B cell (primary cell): ENCODE measurements at regions not wholly inside any gene's neighbourhood (a gene's known extent, or its start where the extent isn't known, plus 50 kb on each side); places are given as distances from the start of the nearest gene placed in this dataset.

ENCODE experiments used
- ATAC-seq: fragments of 200-7000 bp; cut with Tn5 transposase; one replicate; pipeline ENCODE4 v1.10.0; 2021; ENCODE audit warnings: low read depth, mild to moderate bottlenecking, moderate number of reproducible peaks, moderate library complexity
- CTCF ChIA-PET: fragments of 350-600 bp; sonication (Branson Sonifier 250); formaldehyde crosslinking; loops from one replicate; lab custom pipeline; 2021; ENCODE audit warnings: antibody characterized with exemption, inconsistent platforms; lab: Charles Lee
- POLR2A ChIA-PET: fragments of 350-600 bp; sonication (Branson Sonifier 250); formaldehyde crosslinking; loops from one replicate; lab custom pipeline; 2021; ENCODE audit warnings: antibody characterized with exemption; lab: Charles Lee
- DNase-seq: peaks from one replicate; pipeline ENCODE4 v3.0.0; 2013
- H2AFZ ChIP-seq: 2 replicates; pipeline ENCODE4 v1.6.1; 2012; ENCODE audit warnings: mild to moderate bottlenecking, low read depth, low read length; ENCODE audit not compliant: insufficient read depth, poor library complexity, severe bottlenecking
- H3K27ac ChIP-seq, 2 donors: 1 replicate in 1 of 2; 2 replicates in 1 of 2; pipeline ENCODE4 v1.5.1; 2012 to 2013; ENCODE audit warnings: low read length in 2 of 2, mild to moderate bottlenecking in 2 of 2, moderate library complexity in 1 of 2
- H3K27me3 ChIP-seq, 4 experiments: fragments of 200-600 bp in 1 of 4; sonication (generic) in 1 of 4; replicated peaks in 1 of 4; 1 replicate in 2 of 4; 2 replicates in 2 of 4; pipeline versions ENCODE4 v1.6.1 to v1.7.0; 2013 to 2016; ENCODE audit warnings: low read length in 3 of 4, mild to moderate bottlenecking in 2 of 4, mixed read lengths in 1 of 4, moderate library complexity in 1 of 4; ENCODE audit not compliant: insufficient read depth in 4 of 4, control insufficient read depth in 3 of 4; ENCODE audit errors: control extremely low read depth in 1 of 4
- H3K36me3 ChIP-seq, 2 experiments: replicated peaks in 1 of 2; 1 replicate in 1 of 2; 2 replicates in 1 of 2; pipeline versions ENCODE4 v1.6.1 to v1.7.1; 2013; ENCODE audit warnings: low read length in 1 of 2; ENCODE audit not compliant: insufficient read depth in 2 of 2, control insufficient read depth in 1 of 2; ENCODE audit errors: control extremely low read depth in 1 of 2, extremely low read depth in 1 of 2
- H3K4me1 ChIP-seq, 2 donors: fragments of 200-600 bp in 1 of 2; sonication (generic) in 1 of 2; 1 replicate in 1 of 2; 2 replicates in 1 of 2; pipeline versions ENCODE4 v1.5.1 to v1.6.1; 2013 to 2017; ENCODE audit warnings: low read length in 2 of 2; ENCODE audit not compliant: control insufficient read depth in 2 of 2, insufficient read depth in 2 of 2
- H3K4me2 ChIP-seq: replicated peaks from 2 replicates; pipeline ENCODE3; 2012; ENCODE audit warnings: mild to moderate bottlenecking, low read depth, low read length; ENCODE audit not compliant: poor library complexity, severe bottlenecking
- H3K4me3 ChIP-seq, 5 experiments: fragments of 200-600 bp in 1 of 5; sonication (generic) in 1 of 5; 1 replicate in 3 of 5; 2 replicates in 2 of 5; pipeline versions ENCODE4 v1.5.1 to v1.7.0; 2011 to 2016; ENCODE audit warnings: low read length in 4 of 5, mild to moderate bottlenecking in 4 of 5, low read depth in 2 of 5, control low read depth in 1 of 5, moderate library complexity in 1 of 5; ENCODE audit not compliant: insufficient read depth in 1 of 5; ENCODE audit errors: control extremely low read depth in 1 of 5, extremely low read depth in 1 of 5
- H3K79me2 ChIP-seq: fragments of 200-600 bp; sonication (generic); one replicate; pipeline ENCODE4 v1.6.0; 2016; ENCODE audit warnings: low read length; ENCODE audit not compliant: control insufficient read depth, insufficient read depth
- H3K9ac ChIP-seq: fragments of 200-600 bp; sonication (generic); 2 replicates; pipeline ENCODE4 v1.6.1; 2017; ENCODE audit warnings: mild to moderate bottlenecking, low read length, moderate library complexity
- H3K9me3 ChIP-seq, 3 donors: one replicate each; pipeline versions ENCODE4 v1.6.1 to v1.7.1; 2013; ENCODE audit warnings: low read length in 2 of 3; ENCODE audit not compliant: control insufficient read depth in 2 of 3, insufficient read depth in 1 of 3; ENCODE audit errors: control extremely low read depth in 1 of 3
- H4K20me1 ChIP-seq: 2 replicates; pipeline ENCODE4 v1.6.0; 2012; ENCODE audit warnings: mild to moderate bottlenecking, low read length; ENCODE audit not compliant: insufficient read depth, control insufficient read depth, poor library complexity, severe bottlenecking
- H3K27ac Mint-ChIP-seq: one replicate; pipeline ENCODE4 v1.8.0; 2021; ENCODE audit warnings: mixed read lengths
- H3K27me3 Mint-ChIP-seq: one replicate; pipeline ENCODE4 v1.8.0; 2021; ENCODE audit warnings: mixed read lengths
- H3K4me1 Mint-ChIP-seq: one replicate; pipeline ENCODE4 v1.8.0; 2021; ENCODE audit warnings: mixed read lengths
- H3K4me3 Mint-ChIP-seq: one replicate; pipeline ENCODE4 v1.8.0; 2021; ENCODE audit warnings: mixed read lengths
- H3K9me3 Mint-ChIP-seq: one replicate; pipeline ENCODE4 v1.8.0; 2022; ENCODE audit warnings: mixed read lengths; ENCODE audit not compliant: insufficient read depth
- EZH2 ChIP-seq: IDR thresholded peaks from 2 replicates; pipeline ENCODE4 v1.6.1; 2012; ENCODE audit warnings: borderline replicate concordance, low read depth, mild to moderate bottlenecking, moderate library complexity, low read length; ENCODE audit not compliant: insufficient read depth, poor library complexity, severe bottlenecking
- WGBS: methylation state at CpG from one replicate; pipeline ENCODE4 v1.1.5; 2013; ENCODE audit warnings: missing lambda C conversion rate; ENCODE audit not compliant: insufficient coverage; 5-methylcytosine and 5-hydroxymethylcytosine counted together
- intact Hi-C: fragments of 100-400 bp; cut with micrococcal nuclease; formaldehyde crosslinking; loops from one replicate; pipeline ENCODE4 v1.10.0; 2022
- TF ChIP-seq, protein P1 (sequence below): fragments of 200-600 bp; IDR thresholded peaks from one replicate; pipeline ENCODE4 v1.8.0; 2022; ENCODE audit warnings: antibody characterized with exemption, mild to moderate bottlenecking

DNA sequence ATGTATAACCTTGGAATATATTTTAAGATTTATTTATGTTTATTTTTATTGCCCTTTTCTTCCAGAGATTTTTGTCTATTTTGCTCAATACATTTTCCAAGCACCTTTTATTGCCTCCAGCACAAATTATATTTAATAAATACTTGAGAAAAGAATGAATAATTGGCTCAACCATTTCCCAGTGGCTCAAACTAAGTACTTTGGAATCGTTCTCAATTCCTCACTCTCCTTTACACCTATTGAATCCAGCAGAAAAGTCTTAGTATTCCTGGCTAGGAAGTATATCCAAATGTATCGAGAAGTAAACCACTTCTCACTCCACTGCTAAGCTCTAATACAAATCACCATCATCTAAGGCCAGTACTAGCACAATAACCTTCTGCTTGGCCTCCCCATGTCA is 276.1 kb downstream of the NEBL start:
- Histone ChIP-seq H3K9ac (no peak overlapping the region), H3K27ac (no peak overlapping the region), H3K36me3 (no peaks in the 10 kb centered on the region), H3K4me2 (no peak overlapping the region), H3K79me2 (no peaks in the 10 kb centered on the region), H2AFZ (no peak overlapping the region), H3K27me3 (no peaks in the 10 kb centered on the region), H3K4me3 (no peak overlapping the region), H3K4me1 (no peaks in the 10 kb centered on the region), H4K20me1 (no peaks in the 10 kb centered on the region), H3K9me3 (no peaks in the 10 kb centered on the region)
- ATAC-seq (no peak), DNase-seq (no peak)
- Mint-ChIP-seq H3K27me3 (no peaks in the 10 kb centered on the region), H3K4me3 (no peak overlapping the region), H3K4me1 (no peaks in the 10 kb centered on the region), H3K9me3 (no peaks in the 10 kb centered on the region), H3K27ac (no peak overlapping the region)
- intact Hi-C loops = no loop called here
- CTCF ChIA-PET = no interaction called here
- 100% methylated on average over 1 of the region's 2 CpGs for WGBS
- TF ChIP-seq EZH2 = no peak
- TF ChIP-seq, protein P1, sequence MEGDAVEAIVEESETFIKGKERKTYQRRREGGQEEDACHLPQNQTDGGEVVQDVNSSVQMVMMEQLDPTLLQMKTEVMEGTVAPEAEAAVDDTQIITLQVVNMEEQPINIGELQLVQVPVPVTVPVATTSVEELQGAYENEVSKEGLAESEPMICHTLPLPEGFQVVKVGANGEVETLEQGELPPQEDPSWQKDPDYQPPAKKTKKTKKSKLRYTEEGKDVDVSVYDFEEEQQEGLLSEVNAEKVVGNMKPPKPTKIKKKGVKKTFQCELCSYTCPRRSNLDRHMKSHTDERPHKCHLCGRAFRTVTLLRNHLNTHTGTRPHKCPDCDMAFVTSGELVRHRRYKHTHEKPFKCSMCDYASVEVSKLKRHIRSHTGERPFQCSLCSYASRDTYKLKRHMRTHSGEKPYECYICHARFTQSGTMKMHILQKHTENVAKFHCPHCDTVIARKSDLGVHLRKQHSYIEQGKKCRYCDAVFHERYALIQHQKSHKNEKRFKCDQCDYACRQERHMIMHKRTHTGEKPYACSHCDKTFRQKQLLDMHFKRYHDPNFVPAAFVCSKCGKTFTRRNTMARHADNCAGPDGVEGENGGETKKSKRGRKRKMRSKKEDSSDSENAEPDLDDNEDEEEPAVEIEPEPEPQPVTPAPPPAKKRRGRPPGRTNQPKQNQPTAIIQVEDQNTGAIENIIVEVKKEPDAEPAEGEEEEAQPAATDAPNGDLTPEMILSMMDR = no peak
- POLR2A ChIA-PET = no interaction called here

DNA sequence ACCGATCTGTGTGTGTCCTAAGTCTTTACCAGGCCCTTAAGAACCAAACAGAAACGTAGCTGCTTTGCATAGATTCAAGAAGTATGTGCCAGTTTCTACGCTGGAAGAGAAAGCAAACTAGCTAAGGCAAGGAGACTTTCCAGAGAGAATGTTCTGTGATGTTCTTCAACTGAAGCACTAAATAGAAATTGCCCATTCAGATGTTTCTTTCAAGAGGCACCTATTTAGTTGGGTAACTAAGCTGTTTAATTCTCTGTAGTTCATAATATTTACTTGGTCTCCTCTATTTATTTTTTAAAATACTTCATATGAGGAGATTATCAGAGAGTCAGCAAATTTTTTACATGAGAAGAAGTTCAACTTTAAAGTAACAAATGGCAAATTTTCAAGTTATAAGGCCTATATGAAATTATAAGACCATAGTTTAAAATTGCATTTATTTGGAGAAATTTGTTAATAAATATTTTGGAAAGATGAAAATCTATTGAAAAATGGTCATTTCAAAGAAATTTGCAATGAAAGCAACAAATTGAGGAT is 279.0 kb downstream of the NEBL start:
- H3K27me3 Mint-ChIP-seq = no peaks in the 10 kb centered on the region
- H2AFZ ChIP-seq = no peak overlapping the region
- no peak overlapping the region for H3K27ac ChIP-seq
- no peak overlapping the region for H3K27ac Mint-ChIP-seq
- H3K4me3 Mint-ChIP-seq = no peak overlapping the region
- CTCF ChIA-PET = no interaction called here
- H3K9ac ChIP-seq = no peak overlapping the region
- no peaks in the 10 kb centered on the region for H3K4me1 ChIP-seq
- ATAC-seq (no peak), DNase-seq (no peak)
- H3K4me1 Mint-ChIP-seq = no peaks in the 10 kb centered on the region
- peaks cover 3% of the 10 kb centered on the region for H3K9me3 Mint-ChIP-seq
- no peaks in the 10 kb centered on the region for H3K27me3 ChIP-seq
- no peak overlapping the region for H3K4me2 ChIP-seq
- H3K4me3 ChIP-seq = no peak overlapping the region
- H3K36me3 ChIP-seq = no peaks in the 10 kb centered on the region
- no peaks in the 10 kb centered on the region for H4K20me1 ChIP-seq
- POLR2A ChIA-PET = no interaction called here
- 58% methylated on average over 2 of the region's 3 CpGs for WGBS
- H3K9me3 ChIP-seq = no peaks in the 10 kb centered on the region
- H3K79me2 ChIP-seq = no peaks in the 10 kb centered on the region
- intact Hi-C loops = no loop called here
- TF ChIP-seq, protein P1 = no peak
- no peak for TF ChIP-seq EZH2
